ENCODE measurements at regions not wholly inside any gene's neighbourhood (a gene's known extent, or its start where the extent isn't known, plus 50 kb on each side); places are given as distances from the start of the nearest gene placed in this dataset.
"Not testable (repeated sequence)": the region's sequence is repeated elsewhere in the genome, so short reads cannot be mapped to it uniquely, and the experiment has no call there.

DNA sequence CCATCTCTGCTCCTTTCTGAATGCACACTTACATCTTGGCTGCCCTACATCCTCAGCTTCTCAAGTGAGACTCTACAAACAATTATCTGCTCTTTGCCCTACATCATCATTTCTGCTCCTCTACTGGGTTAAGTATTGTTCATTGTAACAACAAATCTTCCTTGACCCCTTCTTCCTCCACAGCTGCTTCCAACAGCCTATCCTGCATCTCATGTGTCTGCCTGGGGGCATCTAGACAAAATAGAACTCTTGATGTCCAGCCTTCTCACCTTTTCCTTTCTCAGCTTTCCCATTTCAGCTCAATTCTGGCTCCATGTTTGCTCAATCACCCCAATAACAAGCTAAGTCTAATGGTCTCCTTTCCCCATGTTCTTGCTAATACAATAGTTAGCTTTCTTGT is 509.8 kb downstream of the DIRAS2 start:
- DNase-seq (ENCODE audit: low spot score): no peak
- in situ Hi-C loops (cut with HindIII; ENCODE audit: low sequenced_read_pairs): no loop called here

DNA sequence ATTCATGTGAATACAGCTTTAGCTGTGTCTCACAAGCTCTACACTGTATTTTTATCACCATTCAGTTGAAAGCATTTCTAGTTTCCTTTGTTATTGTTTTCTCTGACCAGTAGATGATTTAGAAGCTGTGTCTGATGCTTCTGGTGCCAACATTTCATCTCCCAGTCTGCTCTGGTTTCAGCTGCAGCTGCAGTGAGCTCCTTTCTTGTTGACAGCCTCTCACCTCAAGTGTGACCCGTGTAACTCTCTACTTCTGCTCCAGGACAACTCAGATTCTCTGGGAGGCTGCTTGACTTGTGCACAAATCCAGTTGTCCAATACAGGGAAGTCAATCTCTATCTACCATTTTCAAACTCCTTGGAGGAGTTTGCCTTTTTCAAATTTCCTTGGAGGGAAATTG is 504.8 kb downstream of the DIRAS2 start:
- in situ Hi-C loops (cut with HindIII; ENCODE audit: low sequenced_read_pairs): no loop called here
- no peak for DNase-seq (ENCODE audit: low spot score)

DNA sequence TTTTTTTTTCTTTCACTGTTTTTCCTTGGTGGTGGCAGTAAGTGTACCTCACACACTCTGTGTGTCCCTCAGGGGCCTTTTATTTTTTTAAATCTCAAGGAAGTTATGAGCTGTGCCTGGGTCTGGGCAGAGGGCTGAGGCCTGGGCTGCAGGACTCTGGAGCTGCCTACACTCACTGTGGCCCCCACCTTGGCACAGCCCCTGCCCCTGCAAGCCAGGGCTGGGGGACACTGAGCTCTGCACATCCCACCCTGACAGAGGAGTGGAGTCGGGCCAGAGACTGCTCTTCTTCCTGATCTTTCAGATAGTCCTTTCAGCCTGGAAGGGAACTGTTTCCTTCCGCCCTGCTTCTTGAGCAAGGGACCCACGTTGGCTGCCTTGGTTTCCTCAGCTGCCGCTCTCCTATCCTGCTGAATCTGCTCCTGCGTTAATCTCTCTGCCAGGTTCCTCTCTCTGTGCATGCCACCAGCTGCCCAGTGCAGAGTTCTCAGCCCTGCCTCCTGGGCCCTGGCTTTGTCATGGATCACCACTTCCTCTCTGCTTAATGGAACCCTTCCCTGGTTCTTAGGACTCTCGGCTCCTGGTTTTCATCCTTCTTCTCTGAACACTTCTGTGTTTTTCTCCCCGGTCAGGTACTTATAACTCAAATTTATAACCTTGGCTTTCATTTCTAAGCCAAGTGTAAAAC is 502.3 kb downstream of the DIRAS2 start:
- in situ Hi-C loops (cut with HindIII; ENCODE audit: low sequenced_read_pairs): no loop called here
- DNase-seq (ENCODE audit: low spot score): no peak

DNA sequence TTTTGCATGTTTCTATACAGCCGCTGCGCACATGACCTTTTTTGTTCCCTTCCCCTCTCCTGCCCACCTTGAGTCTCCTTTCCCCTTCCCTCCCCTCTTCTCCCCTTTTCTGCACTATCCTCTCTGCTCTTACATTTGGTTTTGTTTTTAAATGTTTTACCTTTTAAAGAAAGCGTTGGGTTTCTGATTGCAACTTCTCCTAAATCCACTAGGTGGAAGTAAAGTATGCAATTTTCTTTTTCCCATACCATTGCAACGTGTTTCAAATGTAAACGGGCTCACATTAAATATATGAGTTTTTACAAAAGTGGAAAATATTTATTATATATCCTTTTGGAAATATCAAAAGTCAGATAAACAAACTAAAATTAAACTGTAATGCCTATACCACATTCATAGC is 500.9 kb downstream of the DIRAS2 start:
- in situ Hi-C loops (cut with HindIII; ENCODE audit: low sequenced_read_pairs): no loop called here
- peak; percentile 25 for DNase-seq (ENCODE audit: low spot score)

DNA sequence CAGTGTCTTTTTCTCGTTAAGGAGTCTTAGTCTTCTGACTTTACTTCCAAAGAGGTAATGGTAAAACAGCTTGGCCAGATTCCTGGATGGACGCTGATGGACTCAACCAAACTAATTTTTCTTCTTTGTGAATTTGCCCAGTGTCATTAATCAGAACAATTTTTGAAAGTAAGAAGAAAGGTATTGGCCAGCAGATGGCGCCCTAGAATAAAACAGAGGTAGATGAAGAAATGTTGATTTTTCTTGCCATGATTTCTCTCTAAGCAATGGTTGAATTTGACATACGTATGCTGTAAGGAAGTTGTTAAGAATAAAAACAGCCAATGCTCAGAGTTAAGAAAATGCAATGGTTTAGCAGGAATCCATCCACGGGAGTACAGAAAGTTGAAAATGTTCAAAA is 500.0 kb downstream of the DIRAS2 start:
- DNase-seq (ENCODE audit: low spot score): peak; percentile 52
- in situ Hi-C loops (cut with HindIII; ENCODE audit: low sequenced_read_pairs): no loop called here

DNA sequence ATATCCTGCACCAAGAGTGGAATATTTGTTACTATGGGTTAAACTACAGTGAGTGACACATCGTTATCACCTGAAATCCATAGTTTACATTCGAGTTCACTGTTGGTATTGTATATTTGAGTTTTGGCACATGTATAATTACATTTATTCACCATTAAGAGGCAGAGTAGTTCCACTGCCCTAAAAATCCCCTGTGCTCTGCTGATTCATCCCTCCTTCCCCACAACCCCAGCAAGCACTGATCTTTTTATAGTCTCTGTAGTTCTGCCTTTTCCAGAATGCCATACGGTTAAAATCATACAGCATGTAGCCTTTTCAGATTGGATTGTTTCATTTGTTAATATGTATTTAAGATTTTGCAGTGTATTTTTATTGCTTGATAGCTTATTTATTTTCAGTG is 495.2 kb downstream of the DIRAS2 start:
- in situ Hi-C loops (cut with HindIII; ENCODE audit: low sequenced_read_pairs): no loop called here
- no peak for DNase-seq (ENCODE audit: low spot score)

DNA sequence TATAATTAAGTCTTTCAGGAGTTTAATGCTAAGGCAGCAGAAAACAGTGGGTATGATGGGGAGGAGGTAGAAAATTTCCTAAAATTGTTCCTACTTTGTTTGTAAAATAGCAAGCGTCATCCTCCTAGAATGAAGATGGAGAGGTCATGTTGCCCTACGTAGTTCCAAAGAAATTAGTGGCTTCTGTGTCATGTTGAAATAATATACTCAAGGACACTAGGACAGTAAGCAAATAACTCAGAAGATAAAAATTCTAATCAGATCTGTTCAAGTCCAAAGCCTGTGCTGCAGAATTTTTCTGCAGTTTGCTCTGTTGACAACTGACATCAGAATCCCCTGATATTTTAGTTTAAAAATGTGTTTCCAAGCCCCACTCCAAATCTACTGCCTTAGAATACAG is 486.3 kb downstream of the DIRAS2 start:
- no peak for DNase-seq (ENCODE audit: low spot score)
- in situ Hi-C loops (cut with HindIII; ENCODE audit: low sequenced_read_pairs): no loop called here

DNA sequence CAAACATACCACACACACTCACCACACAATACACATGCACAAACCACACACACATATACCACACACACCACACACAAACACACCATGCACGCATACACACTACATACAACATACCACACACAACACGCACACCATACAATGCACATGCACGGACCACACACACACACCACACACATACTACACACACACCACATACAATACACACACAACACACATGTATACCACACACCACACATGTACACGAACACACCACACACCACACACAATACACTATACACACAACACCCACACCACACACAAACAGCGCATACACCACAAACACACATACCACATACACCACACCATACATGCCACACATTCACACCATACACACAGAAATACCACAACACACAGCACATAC is 480.3 kb downstream of the DIRAS2 start:
- in situ Hi-C loops (cut with HindIII; ENCODE audit: low sequenced_read_pairs): no loop called here
- no peak for DNase-seq (ENCODE audit: low spot score)

DNA sequence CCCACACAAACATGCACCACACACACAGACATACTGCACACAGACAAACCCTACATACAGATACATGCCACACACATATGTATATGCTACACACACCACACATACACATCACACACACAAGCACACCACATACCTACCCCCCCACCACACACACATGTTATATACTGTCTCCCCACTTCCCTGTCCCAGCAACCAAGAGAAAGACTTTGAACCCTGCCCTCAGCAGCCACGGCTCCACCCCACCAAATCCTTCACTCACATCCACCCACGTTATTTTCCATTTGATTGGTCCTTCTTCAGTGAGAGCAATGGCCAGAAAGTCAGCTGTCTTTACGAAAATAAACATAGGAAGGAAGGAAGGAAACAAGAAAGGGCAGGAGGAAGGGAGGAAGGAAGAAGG is 479.8 kb downstream of the DIRAS2 start:
- in situ Hi-C loops (cut with HindIII; ENCODE audit: low sequenced_read_pairs): no loop called here
- no peak for DNase-seq (ENCODE audit: low spot score)

DNA sequence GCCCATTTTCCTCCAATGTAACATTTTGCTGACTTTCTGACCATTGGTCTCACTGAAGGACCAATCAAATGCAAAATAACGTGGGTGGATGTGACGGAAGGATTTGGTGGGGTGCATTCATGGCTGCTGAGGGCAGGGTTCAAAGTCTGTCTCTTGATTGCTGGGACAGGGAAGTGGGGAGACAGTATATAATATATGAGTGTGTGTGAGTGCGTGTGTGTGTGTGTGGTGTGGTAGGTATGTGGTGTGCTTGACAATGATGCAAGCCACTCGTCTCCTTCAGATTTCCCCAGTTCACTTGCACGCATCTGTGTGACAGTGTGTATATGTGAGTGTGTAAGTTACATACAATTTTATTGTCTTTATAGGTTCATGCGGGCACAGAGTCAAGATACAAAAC is 477.3 kb downstream of the DIRAS2 start:
- in situ Hi-C loops (cut with HindIII; ENCODE audit: low sequenced_read_pairs): no loop called here
- DNase-seq (ENCODE audit: low spot score): no peak

DNA sequence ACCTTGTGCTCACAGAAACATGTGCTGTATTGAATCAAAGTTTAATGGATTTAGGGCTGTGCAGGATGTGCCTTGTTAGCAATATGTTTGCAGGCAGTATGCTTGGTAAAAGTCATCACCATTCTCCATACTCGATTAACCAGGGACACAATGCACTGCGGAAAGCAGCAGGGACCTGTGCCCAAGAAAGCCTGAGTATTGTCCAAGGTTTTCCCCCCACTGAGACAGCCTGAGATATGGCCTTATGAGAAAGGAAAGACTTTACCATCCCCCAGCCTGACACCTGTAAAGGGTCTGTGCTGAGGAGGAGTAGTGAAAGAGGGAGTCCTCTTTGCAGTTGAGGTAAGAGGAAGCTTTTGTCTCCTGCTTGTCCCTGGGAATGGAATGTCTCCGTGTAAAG is 476.2 kb downstream of the DIRAS2 start:
- in situ Hi-C loops (cut with HindIII; ENCODE audit: low sequenced_read_pairs); DNase-seq (ENCODE audit: low spot score): not testable (repeated sequence)

DNA sequence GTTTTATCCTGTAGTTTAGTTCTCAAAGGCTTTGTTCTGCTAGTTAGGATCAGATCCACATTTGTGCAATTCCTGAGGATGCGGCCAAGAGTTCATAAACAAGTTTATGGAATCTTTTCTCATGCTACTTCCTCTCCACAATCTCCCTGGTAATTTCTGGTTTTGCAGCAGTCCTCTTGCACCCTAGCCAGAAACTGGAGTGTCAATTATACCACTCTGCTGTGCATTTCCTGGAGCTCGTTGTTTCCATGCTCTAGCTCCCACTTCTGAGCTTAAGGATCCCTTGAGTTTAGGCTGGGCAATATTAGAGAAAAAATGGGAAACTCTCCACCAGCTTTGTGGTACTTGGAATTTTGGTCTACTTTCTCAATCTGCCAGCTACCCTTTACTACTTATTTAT is 474.7 kb downstream of the DIRAS2 start:
- in situ Hi-C loops (cut with HindIII; ENCODE audit: low sequenced_read_pairs): no loop called here
- DNase-seq (ENCODE audit: low spot score): no peak

DNA sequence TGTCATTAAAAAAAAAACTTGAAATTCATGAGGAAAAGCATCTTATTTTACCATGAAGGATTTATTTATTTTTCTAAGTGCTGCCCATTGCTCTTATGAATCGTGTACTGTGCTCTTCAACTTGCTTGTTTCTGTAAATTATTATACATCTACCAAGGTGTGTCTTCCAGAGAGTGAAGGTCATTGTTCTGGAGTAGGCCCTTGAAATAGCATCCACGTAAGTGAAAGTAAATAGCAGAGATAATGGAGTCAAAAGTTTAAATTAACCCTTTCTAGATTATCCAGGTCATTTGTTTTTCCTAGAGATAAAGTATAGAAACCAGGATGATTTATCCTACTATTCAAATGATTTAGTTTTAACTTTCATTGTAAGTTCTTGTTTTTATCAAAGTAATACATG is 473.1 kb downstream of the DIRAS2 start:
- DNase-seq (ENCODE audit: low spot score): no peak
- in situ Hi-C loops (cut with HindIII; ENCODE audit: low sequenced_read_pairs): no loop called here

DNA sequence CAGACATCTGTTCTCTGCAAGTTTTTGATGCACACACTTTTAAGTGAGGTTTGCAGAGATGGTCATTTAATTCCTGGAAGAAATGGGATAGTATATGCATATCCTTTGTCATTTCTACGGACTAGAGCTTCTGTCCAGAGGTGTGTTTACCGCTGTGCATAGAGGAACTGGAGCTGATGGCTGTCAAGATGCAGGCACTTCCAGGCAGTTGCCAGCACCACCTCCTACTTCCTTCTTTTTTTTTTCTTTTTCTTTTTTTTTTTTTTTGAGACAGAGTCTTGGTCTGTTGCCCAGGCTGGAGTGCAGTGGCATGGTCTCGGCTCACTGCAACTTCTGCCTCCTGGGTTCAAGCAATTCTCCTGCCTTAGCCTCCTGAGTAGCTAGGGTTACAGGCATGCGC is 468.7 kb downstream of the DIRAS2 start:
- in situ Hi-C loops (cut with HindIII; ENCODE audit: low sequenced_read_pairs); DNase-seq (ENCODE audit: low spot score): not testable (repeated sequence)

DNA sequence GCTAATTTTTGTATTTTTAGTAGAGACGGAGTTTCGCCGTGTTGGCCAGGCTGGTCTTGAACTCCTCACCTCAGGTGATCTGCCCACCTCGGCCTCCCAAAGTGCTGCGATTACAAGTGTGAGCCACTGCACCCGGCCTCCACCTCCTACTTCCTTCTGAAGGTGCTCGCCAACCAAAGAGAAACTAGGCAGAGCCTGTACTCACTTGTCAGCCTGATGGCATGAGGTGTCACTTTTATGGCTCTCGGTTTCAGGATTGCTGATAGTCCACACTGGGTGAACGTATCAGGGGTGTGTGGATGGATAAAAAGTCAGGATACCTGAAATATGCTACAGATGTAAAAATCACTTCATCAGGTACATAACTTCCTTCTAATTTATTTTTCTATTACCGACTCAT is 468.3 kb downstream of the DIRAS2 start:
- in situ Hi-C loops (cut with HindIII; ENCODE audit: low sequenced_read_pairs); DNase-seq (ENCODE audit: low spot score): not testable (repeated sequence)

DNA sequence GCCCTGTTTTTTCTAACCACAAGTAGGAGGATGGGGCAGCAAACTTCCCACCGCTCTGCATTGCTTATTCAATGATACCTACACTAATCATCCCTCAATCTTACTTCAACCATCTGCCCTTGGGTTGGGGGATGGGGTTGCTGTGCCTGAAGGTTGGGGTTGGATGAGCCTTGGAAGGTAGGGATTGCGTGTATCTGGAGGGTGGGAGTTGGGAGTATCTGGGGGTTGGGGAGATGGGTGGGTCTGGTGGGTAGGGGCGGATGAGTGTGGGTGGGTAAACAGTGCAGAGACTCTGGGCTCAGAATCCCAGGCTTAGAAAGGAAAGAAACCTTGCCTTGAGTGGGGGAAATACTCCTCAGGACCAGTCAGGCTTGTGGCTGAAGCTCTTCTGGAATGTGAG is 467.4 kb downstream of the DIRAS2 start:
- in situ Hi-C loops (cut with HindIII; ENCODE audit: low sequenced_read_pairs): no loop called here
- no peak for DNase-seq (ENCODE audit: low spot score)

DNA sequence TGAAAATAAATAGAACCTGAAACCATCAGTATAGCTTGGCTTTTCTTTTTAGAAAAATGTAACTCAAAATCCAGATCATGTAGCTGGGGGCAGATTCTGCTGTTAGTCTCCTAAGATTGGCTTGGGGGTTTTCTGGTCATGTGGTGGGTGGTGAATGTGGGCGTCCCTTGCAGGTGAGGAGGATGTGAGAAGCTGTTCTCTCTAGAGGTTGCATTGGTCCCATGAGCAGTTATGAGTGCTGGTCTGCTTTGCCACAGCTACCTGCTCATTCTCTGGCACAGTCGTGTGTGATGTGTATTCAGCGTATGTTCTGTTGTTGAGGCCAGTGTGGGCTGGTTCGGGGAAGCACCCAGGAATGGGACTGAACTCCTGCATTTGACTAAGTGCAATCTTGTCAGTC is 466.8 kb downstream of the DIRAS2 start:
- in situ Hi-C loops (cut with HindIII; ENCODE audit: low sequenced_read_pairs): no loop called here
- no peak for DNase-seq (ENCODE audit: low spot score)

DNA sequence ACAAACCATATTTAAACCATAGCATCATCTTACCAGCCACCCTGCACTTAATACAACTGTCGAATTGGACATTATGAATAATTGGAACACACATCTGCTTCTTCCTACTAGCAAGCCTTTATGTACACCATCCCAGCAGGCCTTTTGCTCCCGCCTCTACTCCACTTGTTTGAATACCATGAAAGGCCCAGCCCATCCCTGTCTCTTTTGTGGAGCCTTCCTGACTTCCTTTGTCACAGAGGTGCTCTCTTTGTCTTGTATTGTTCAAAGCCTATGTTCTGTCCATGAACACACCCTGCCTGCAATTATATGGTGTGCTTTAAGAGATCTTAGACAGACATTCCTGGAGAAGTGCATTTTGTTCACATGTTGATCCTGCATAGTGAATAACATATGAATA is 465.7 kb downstream of the DIRAS2 start:
- DNase-seq (ENCODE audit: low spot score): no peak
- in situ Hi-C loops (cut with HindIII; ENCODE audit: low sequenced_read_pairs): no loop called here

DNA sequence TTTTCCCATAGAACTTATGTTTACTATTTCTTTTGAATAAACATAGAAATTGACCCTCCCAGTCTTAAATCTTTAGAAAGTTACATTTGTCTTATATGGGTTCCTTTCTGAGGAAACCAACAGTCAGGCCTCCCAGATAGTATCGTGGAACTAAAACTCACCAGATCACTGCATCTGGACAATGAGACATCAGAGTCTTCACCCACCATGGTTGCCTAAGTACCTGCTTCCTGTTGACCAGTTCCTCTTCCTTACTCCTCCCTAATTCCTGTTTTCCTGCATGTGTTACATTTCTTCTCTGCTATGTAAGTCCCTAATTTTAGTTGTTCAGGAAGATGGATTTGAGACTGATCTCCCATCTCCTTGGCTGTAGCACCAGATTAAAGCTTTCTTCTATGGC is 462.2 kb downstream of the DIRAS2 start:
- no peak for DNase-seq (ENCODE audit: low spot score)
- in situ Hi-C loops (cut with HindIII; ENCODE audit: low sequenced_read_pairs): no loop called here

DNA sequence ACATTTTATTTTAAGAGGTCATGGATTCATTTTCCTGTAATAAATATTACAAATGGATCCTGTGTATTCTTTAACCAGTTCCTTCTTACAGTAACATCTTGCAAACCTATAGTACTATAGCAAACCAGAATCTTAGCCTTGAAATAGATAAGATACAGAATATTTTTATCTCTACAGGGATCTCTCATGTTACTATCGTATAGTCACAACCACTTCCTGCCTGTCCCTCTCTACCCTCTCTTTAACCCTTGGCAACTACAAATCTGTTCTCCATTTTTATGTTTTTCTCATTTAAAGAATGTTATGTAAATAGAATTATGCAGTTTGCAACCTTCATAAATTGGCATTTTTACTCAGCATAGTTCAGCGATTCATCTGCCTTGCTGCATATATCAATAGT is 454.0 kb downstream of the DIRAS2 start:
- in situ Hi-C loops (cut with HindIII; ENCODE audit: low sequenced_read_pairs): no loop called here
- no peak for DNase-seq (ENCODE audit: low spot score)

DNA sequence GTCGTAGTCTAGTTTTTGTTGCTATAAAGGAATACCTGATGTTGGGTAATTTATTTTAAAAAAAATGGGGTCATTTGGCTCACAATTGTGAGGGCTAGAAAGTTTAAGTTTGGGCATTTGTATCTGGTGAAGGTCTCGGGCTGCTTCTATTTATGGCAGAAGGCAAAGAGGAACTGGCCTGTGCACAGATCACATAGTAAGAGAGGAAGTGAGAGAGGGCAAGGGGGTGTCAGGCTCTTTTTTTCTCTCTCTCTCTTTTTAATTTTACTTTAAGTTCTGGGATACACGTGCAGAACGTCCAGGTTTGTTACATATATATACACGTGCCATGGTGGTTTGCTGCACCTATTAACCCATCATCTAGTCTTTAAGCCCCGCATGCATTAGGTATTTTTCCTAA is 453.3 kb downstream of the DIRAS2 start:
- DNase-seq (ENCODE audit: low spot score): no peak
- in situ Hi-C loops (cut with HindIII; ENCODE audit: low sequenced_read_pairs): no loop called here

DNA sequence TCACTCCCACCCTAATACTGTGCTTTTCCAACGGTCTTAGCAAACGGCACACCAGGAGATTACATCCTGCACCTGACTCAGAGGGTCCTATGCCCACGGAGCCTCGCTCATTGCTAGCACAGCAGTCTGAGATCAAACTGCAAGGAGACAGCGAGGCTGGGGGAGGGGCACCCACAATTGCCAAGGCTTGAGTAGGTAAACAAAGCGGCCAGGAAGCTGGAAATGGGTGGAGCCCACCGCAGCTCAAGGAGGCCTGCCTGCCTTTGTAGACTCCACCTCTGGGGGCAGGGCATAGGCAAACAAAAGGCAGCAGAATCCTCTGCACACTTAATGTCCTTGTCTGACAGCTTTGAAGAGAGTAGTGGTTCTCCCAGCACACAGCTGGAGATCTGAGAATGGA is 450.2 kb downstream of the DIRAS2 start:
- DNase-seq (ENCODE audit: low spot score); in situ Hi-C loops (cut with HindIII; ENCODE audit: low sequenced_read_pairs): not testable (repeated sequence)
